DOHH2 (cell line): ENCODE measurements at regions not wholly inside any gene's neighbourhood (a gene's known extent, or its start where the extent isn't known, plus 50 kb on each side); places are given as distances from the start of the nearest gene placed in this dataset.

Experiments used
- H3F3A ChIP-seq: fragments of 200-600 bp; sonication (generic), shearing (Covaris generic); 2 replicates; pipeline ENCODE4 v1.6.0; 2016; ENCODE audit warnings: antibody characterized with exemption, mild to moderate bottlenecking; ENCODE audit not compliant: control insufficient read depth, insufficient read depth
- H3K27ac ChIP-seq: fragments of 200-600 bp; sonication (generic); 2 replicates; pipeline ENCODE4 v1.5.1; 2014; ENCODE audit warnings: low read depth, mild to moderate bottlenecking, low read length, moderate library complexity
- H3K27me3 ChIP-seq: fragments of 200-600 bp; sonication (generic); 2 replicates; pipeline ENCODE4 v1.6.1; 2014; ENCODE audit warnings: mild to moderate bottlenecking, low read length, mixed read lengths; ENCODE audit not compliant: control insufficient read depth
- H3K36me3 ChIP-seq: fragments of 200-600 bp; sonication (generic); 2 replicates; pipeline ENCODE4 v1.6.1; 2014; ENCODE audit warnings: mild to moderate bottlenecking, low read length, moderate library complexity, mixed read lengths; ENCODE audit not compliant: control insufficient read depth
- H3K4me1 ChIP-seq: fragments of 200-600 bp; sonication (generic); 2 replicates; pipeline ENCODE4 v1.6.1; 2014; ENCODE audit warnings: mild to moderate bottlenecking, low read length, mixed read lengths; ENCODE audit not compliant: control insufficient read depth
- H3K4me2 ChIP-seq: fragments of 200-600 bp; sonication (generic); 2 replicates; pipeline ENCODE4 v1.6.0; 2014; ENCODE audit warnings: mild to moderate bottlenecking, low read length, moderate library complexity
- H3K4me3 ChIP-seq: fragments of 200-600 bp; sonication (generic); 2 replicates; pipeline ENCODE4 v1.5.1; 2014; ENCODE audit warnings: mild to moderate bottlenecking, low read length, mixed read lengths
- H3K79me2 ChIP-seq: fragments of 200-600 bp; sonication (generic); 2 replicates; pipeline ENCODE4 v1.6.1; 2014; ENCODE audit warnings: mild to moderate bottlenecking, low read length, mixed read lengths; ENCODE audit not compliant: control insufficient read depth
- H3K9me2 ChIP-seq: fragments of 200-600 bp; sonication (generic); replicated peaks from 2 replicates; pipeline ENCODE4 v1.6.1; 2014; ENCODE audit warnings: mild to moderate bottlenecking, low read length, mixed read lengths; ENCODE audit not compliant: control insufficient read depth
- H3K9me3 ChIP-seq: fragments of 200-600 bp; sonication (generic); 2 replicates; pipeline ENCODE4 v1.6.1; 2014; ENCODE audit warnings: antibody characterized with exemption, low read length, mixed read lengths; ENCODE audit not compliant: control insufficient read depth, insufficient read depth
- H4K20me1 ChIP-seq: fragments of 200-600 bp; sonication (generic); 2 replicates; pipeline ENCODE4 v1.6.0; 2014; ENCODE audit warnings: low read depth, mild to moderate bottlenecking, antibody characterized with exemption, low read length, moderate library complexity; ENCODE audit not compliant: control insufficient read depth, insufficient read depth
- CTCF ChIP-seq: fragments of 200-600 bp; sonication (generic); IDR thresholded peaks from one replicate; pipeline ENCODE4 v1.5.1; 2014; ENCODE audit warnings: antibody characterized with exemption, mild to moderate bottlenecking, low read depth, low read length; ENCODE audit not compliant: poor library complexity, severe bottlenecking
- EZH2phosphoT487 ChIP-seq: fragments of 200-600 bp; sonication (generic); IDR thresholded peaks from 2 replicates; pipeline ENCODE4 v1.6.1; 2017; ENCODE audit warnings: borderline replicate concordance, mild to moderate bottlenecking, antibody characterized with exemption, low read length, moderate library complexity, mixed read lengths

- H3K4me1 ChIP-seq = no peaks in the 10 kb centered on the region
- H3K36me3 ChIP-seq = no peaks in the 10 kb centered on the region
- 0 out of 2 replicates have a peak, but pooled peaks cover 2% of the 10 kb centered on the region for H3K9me3 ChIP-seq
- no peaks in the 10 kb centered on the region for H3K79me2 ChIP-seq
- H3K27ac ChIP-seq = no peak overlapping the region
- no peaks in the 10 kb centered on the region for H3K9me2 ChIP-seq
- TF ChIP-seq CTCF = no peak
- no peak for TF ChIP-seq EZH2phosphoT487
- no peaks in the 10 kb centered on the region for H3F3A ChIP-seq
- H3K4me2 ChIP-seq = no peak overlapping the region
- no peaks in the 10 kb centered on the region for H3K27me3 ChIP-seq
- H4K20me1 ChIP-seq = 0 out of 2 replicates have a peak, but pooled peaks cover 3% of the 10 kb centered on the region
- no peak overlapping the region for H3K4me3 ChIP-seq
Measured at GRCh38 chr10:45500798-45501197, 126.8 kb downstream of the ALOX5 start.

- no peaks in the 10 kb centered on the region for H3K27me3 ChIP-seq
- no peaks in the 10 kb centered on the region for H3K9me2 ChIP-seq
- no peaks in the 10 kb centered on the region for H3K4me1 ChIP-seq
Measured at GRCh38 chr10:45500304-45500703, 126.3 kb downstream of the ALOX5 start.

GRCh38 chr10:45495438-45496152 lies 121.6 kb downstream of the ALOX5 start:
- Histone ChIP-seq H4K20me1 (0 out of 2 replicates have a peak, but pooled peaks cover 3% of the 10 kb centered on the region), H3F3A (no peaks in the 10 kb centered on the region), H3K4me2 (no peak overlapping the region), H3K4me1 (no peaks in the 10 kb centered on the region), H3K79me2 (no peaks in the 10 kb centered on the region), H3K27me3 (no peaks in the 10 kb centered on the region), H3K4me3 (no peak overlapping the region), H3K9me2 (no peaks in the 10 kb centered on the region), H3K27ac (no peak overlapping the region), H3K9me3 (0 out of 2 replicates have a peak, but pooled peaks cover 3% of the 10 kb centered on the region), H3K36me3 (no peaks in the 10 kb centered on the region)
- TF ChIP-seq EZH2phosphoT487 (no peak), CTCF (no peak)

More at GRCh38 chr10:45500304-45500703, 126.3 kb downstream of the ALOX5 start:
- 0 out of 2 replicates have a peak, but pooled peaks cover 3% of the 10 kb centered on the region for H4K20me1 ChIP-seq
- no peak overlapping the region for H3K4me3 ChIP-seq
- no peaks in the 10 kb centered on the region for H3K36me3 ChIP-seq
- no peak overlapping the region for H3K27ac ChIP-seq
- H3K9me3 ChIP-seq = 0 out of 2 replicates have a peak, but pooled peaks cover 3% of the 10 kb centered on the region
- no peaks in the 10 kb centered on the region for H3F3A ChIP-seq
- no peak for TF ChIP-seq EZH2phosphoT487
- TF ChIP-seq CTCF = no peak
- H3K79me2 ChIP-seq = no peaks in the 10 kb centered on the region
- no peak overlapping the region for H3K4me2 ChIP-seq
